ENCODE measurements at regions not wholly inside any gene's neighbourhood (a gene's known extent, or its start where the extent isn't known, plus 50 kb on each side); places are given as distances from the start of the nearest gene placed in this dataset.

DNA sequence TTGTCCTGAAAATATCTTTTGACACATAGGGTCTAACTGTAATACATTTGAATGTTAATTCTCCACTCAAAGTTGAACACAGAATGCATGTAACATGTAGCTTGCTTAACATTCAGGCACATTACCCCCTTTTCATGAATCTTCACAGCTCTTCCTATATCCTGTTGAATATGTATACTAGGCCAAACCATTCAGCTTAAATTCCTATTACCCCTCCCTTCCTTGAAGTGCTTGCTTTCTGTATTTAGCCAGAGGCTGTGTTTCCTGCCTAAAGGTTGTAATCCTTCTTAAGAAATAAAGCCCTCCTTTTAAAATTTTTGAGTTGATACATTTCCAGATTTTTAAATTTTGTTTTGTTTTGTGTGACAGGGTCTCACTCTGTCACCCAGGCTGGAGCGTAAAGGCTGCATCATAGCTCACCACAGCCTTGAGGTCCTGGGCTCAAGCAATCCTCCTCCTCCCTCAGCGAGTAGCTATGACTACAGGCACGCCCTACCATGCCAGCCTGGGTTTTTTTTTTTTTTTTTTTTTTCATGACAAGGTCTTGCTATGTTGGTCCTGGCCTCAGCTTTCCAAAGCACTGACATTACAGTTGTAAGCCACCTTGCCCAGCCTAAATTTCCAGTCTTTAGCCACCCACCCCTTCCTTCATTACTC lies 357.6 kb downstream of the DSC3 start:
- Histone ChIP-seq H3K4me1 (ENCODE audit: insufficient read depth, low read length) (no peaks in the 10 kb centered on the region), H3K4me2 (ENCODE audit: low read depth, low read length) (no peak overlapping the region), H3K9ac (ENCODE audit: insufficient read depth, low read depth, low read length) (no peak overlapping the region), H3K9me3 (ENCODE audit: low read length) (no peaks in the 10 kb centered on the region), H3K27me3 (ENCODE audit: control insufficient read depth in 1 of 2, insufficient read depth in 2 of 2, low read length in 2 of 2) (no peaks in the 10 kb centered on the region), H3K4me3 (replicated peaks in 1 of 3; ENCODE audit: insufficient read depth in 1 of 3, low read depth in 2 of 3, low read length in 3 of 3) (no peak overlapping the region), H3K79me2 (ENCODE audit: insufficient read depth, low read length) (no peaks in the 10 kb centered on the region), H3K27ac (ENCODE audit: extremely low read length, insufficient read depth, low read length) (no peak overlapping the region), H2AFZ (ENCODE audit: low read length) (no peak overlapping the region), H4K20me1 (ENCODE audit: insufficient read depth, low read length) (no peaks in the 10 kb centered on the region), H3K36me3 (replicated peaks in 1 of 2; ENCODE audit: control insufficient read depth in 1 of 2, insufficient read depth in 2 of 2, low read length in 2 of 2) (no peaks in the 10 kb centered on the region)
- CTCF ChIA-PET (ENCODE audit: low intra/inter-chr PET ratio, low total read pairs), result no interaction called here
- 1% methylated on average over 3 of the region's 3 CpGs for WGBS (ENCODE audit: low lambda C conversion rate)
- ATAC-seq, result no peak
- no peak for FAIRE-seq
- intact Hi-C loops (cut with micrococcal nuclease; ENCODE audit: unreplicated experiment) (no loop called here), in situ Hi-C loops (cut with HindIII; ENCODE audit: extremely low pct_ligation_motif_present, low pct_unique_long_range_greater_than_20kb) (no loop called here)
- POLR2A ChIA-PET, result no interaction called here
- no peak for TF ChIP-seq NFE2L1 (CRISPR knock-in tag; IDR thresholded peaks at IDR 0.05; ENCODE audit: borderline replicate concordance)
- no peak for TF ChIP-seq SIX4 (CRISPR knock-in tag; IDR thresholded peaks at IDR 0.05)
- TF ChIP-seq GPN1 (CRISPR knock-in tag; IDR thresholded peaks at IDR 0.05; ENCODE audit: borderline replicate concordance), result no peak
- TF ChIP-seq POLR2AphosphoS2 (IDR thresholded peaks at IDR 0.05; ENCODE audit: low read depth, low read length), result no peak
- TF ChIP-seq, protein P1, sequence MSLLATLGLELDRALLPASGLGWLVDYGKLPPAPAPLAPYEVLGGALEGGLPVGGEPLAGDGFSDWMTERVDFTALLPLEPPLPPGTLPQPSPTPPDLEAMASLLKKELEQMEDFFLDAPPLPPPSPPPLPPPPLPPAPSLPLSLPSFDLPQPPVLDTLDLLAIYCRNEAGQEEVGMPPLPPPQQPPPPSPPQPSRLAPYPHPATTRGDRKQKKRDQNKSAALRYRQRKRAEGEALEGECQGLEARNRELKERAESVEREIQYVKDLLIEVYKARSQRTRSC (CRISPR knock-in tag; IDR thresholded peaks at IDR 0.05; ENCODE audit: low read depth), result no peak
- no peak for TF ChIP-seq CAMTA2 (CRISPR knock-in tag; IDR thresholded peaks at IDR 0.05; ENCODE audit: borderline replicate concordance)
- TF ChIP-seq SAP130 (CRISPR knock-in tag; IDR thresholded peaks at IDR 0.05; ENCODE audit: low read depth), result no peak
- no peak for TF ChIP-seq ZNF816 (CRISPR knock-in tag; IDR thresholded peaks at IDR 0.05; ENCODE audit: borderline replicate concordance)
- no peak for TF ChIP-seq STAT5B (CRISPR knock-in tag; IDR thresholded peaks at IDR 0.05)
- no peak for TF ChIP-seq ZNF292 (CRISPR knock-in tag; IDR thresholded peaks at IDR 0.05; ENCODE audit: borderline replicate concordance, low read depth)
- TF ChIP-seq ZNF121 (CRISPR knock-in tag; IDR thresholded peaks at IDR 0.05), result no peak
- no peak for TF ChIP-seq ISL2 (CRISPR knock-in tag; IDR thresholded peaks at IDR 0.05)
- TF ChIP-seq MIER3 (CRISPR knock-in tag; IDR thresholded peaks at IDR 0.05; ENCODE audit: borderline replicate concordance), result no peak
- TF ChIP-seq ZZZ3 (CRISPR knock-in tag; IDR thresholded peaks at IDR 0.05; ENCODE audit: borderline replicate concordance), result no peak
- no peak for DNase-seq (ENCODE audit: low spot score)
- BruUV-seq (replicated peaks), result no TSS peak
